K562 (cell line): ENCODE measurements at regions not wholly inside any gene's neighbourhood (a gene's known extent, or its start where the extent isn't known, plus 50 kb on each side); places are given as distances from the start of the nearest gene placed in this dataset.

Experiments
- ATAC-seq: fragments of 200-7000 bp; cut with Tn5 transposase; 3 replicates; pipeline ENCODE4 v1.9.1; 2020; ENCODE audit warnings: moderate library complexity
- BruUV-seq: library from RNA; stranded (reverse); fragments of 400-500 nt; replicated peaks from 2 replicates; lab custom pipeline; 2021; lab: Mats Ljungman, UMichigan
- CTCF ChIA-PET: fragments of 300-600 bp; formaldehyde crosslinking; extraction: SDS; loops from one replicate; lab custom pipeline; 2021; ENCODE audit warnings: low intra/inter-chr PET ratio; lab: Yijun Ruan, JAX
- POLR2A ChIA-PET: fragments of 300-600, 350-650 bp; sonication (Branson Sonifier 250); formaldehyde crosslinking; extraction: SDS; loops from one replicate; lab custom pipeline; 2021; ENCODE audit warnings: antibody characterized with exemption, inconsistent platforms; lab: Yijun Ruan, JAX
- DNase-seq, 4 experiments: peaks; one replicate each; pipeline versions ENCODE4 v3.0.0 to v3.0.0-alpha.2; 2011 to 2018; ENCODE audit warnings: low spot score in 3 of 4, mixed read lengths in 3 of 4; ENCODE audit errors: extremely low read depth in 1 of 4
- FAIRE-seq: peaks from 2 replicates; lab custom pipeline; 2011; peaks lifted over from hg19 to GRCh38; lab: Jason Lieb, UNC
- H2AFZ ChIP-seq: 2 replicates; pipeline ENCODE4 v1.6.0; 2011; ENCODE audit warnings: low read depth, low read length, control low read depth, inconsistent platforms
- H3K27ac ChIP-seq: fragments of 200-600 bp; 3 replicates; pipeline ENCODE4 v1.8.0; 2011; ENCODE audit warnings: low read depth, mild to moderate bottlenecking, control low read depth, inconsistent platforms, low read length, moderate library complexity, mixed read lengths; ENCODE audit errors: extremely low read depth
- H3K27me3 ChIP-seq, 2 experiments: fragments of 300-600 bp in 1 of 2; 2 replicates in 1 of 2; 3 replicates in 1 of 2; pipeline versions ENCODE4 v1.6.0 to v1.8.0; 2011; ENCODE audit warnings: inconsistent platforms in 2 of 2, low read length in 2 of 2, mild to moderate bottlenecking in 1 of 2, mixed read lengths in 1 of 2, moderate library complexity in 1 of 2; ENCODE audit not compliant: control insufficient read depth in 2 of 2, insufficient read depth in 2 of 2
- H3K36me3 ChIP-seq: fragments of 300-600 bp; 3 replicates; pipeline ENCODE4 v1.8.0; 2011; ENCODE audit warnings: mild to moderate bottlenecking, low read length, inconsistent platforms; ENCODE audit not compliant: control insufficient read depth, insufficient read depth
- H3K4me1 ChIP-seq, 2 experiments: fragments of 200-600 bp in 1 of 2; replicated peaks in 1 of 2; 2 replicates in 1 of 2; 3 replicates in 1 of 2; pipeline versions ENCODE4 v1.5.1 to v1.8.0; 2011; ENCODE audit warnings: inconsistent platforms in 2 of 2, low read length in 2 of 2, mild to moderate bottlenecking in 1 of 2, mixed read lengths in 1 of 2, moderate library complexity in 1 of 2; ENCODE audit not compliant: control insufficient read depth in 2 of 2, insufficient read depth in 2 of 2
- H3K4me2 ChIP-seq: 2 replicates; pipeline ENCODE4 v1.6.1; 2011; ENCODE audit warnings: low read length, control low read depth, inconsistent platforms, mixed read lengths; ENCODE audit not compliant: insufficient read depth
- H3K4me3 ChIP-seq: fragments of 200-600 bp; sonication (generic), shearing (Covaris generic); 2 replicates; pipeline ENCODE4 v1.5.1; 2016; ENCODE audit warnings: control low read depth, inconsistent platforms
- H3K79me2 ChIP-seq: fragments of 200-600 bp; 3 replicates; pipeline ENCODE4 v1.8.0; 2011; ENCODE audit warnings: low read length, inconsistent platforms; ENCODE audit not compliant: control insufficient read depth, insufficient read depth
- H3K9ac ChIP-seq, 2 experiments: 2 replicates each; pipeline versions ENCODE4 v1.6.0 to v1.6.1; 2011; ENCODE audit warnings: low read depth in 2 of 2, low read length in 2 of 2, control low read depth in 1 of 2, inconsistent platforms in 1 of 2, mild to moderate bottlenecking in 1 of 2, mixed read lengths in 1 of 2; ENCODE audit not compliant: insufficient read depth in 1 of 2
- H3K9me1 ChIP-seq: one replicate; pipeline ENCODE4 v1.6.0; 2011; ENCODE audit warnings: inconsistent platforms, mild to moderate bottlenecking, low read length, moderate library complexity; ENCODE audit not compliant: control insufficient read depth, insufficient read depth
- H3K9me3 ChIP-seq: replicated peaks from 2 replicates; pipeline ENCODE4 v1.5.1; 2011; ENCODE audit warnings: low read depth, low read length, inconsistent platforms; ENCODE audit not compliant: control insufficient read depth, insufficient read depth
- H4K20me1 ChIP-seq: replicated peaks from 2 replicates; pipeline ENCODE4 v1.6.1; 2011; ENCODE audit warnings: low read length, inconsistent platforms, mixed read lengths; ENCODE audit not compliant: control insufficient read depth, insufficient read depth
- E2F1 ChIP-seq: sonication (generic); formaldehyde crosslinking; IDR thresholded peaks from 2 replicates; pipeline ENCODE4 v1.8.1; 2023; ENCODE audit warnings: mild to moderate bottlenecking, missing genetic modification reagents, moderate library complexity
- FOXA3 ChIP-seq, 2 experiments: fragments of 450-650 bp in 1 of 2; sonication (generic) in 1 of 2; formaldehyde crosslinking; IDR thresholded peaks in 1 of 2; conservative IDR thresholded peaks in 1 of 2; 2 replicates each; pipeline versions ENCODE4 v1.4.0 to v1.8.0; 2020 to 2022; ENCODE audit warnings: mild to moderate bottlenecking in 2 of 2, missing genetic modification reagents in 1 of 2
- FUS ChIP-seq: fragments of 200-400 bp; formaldehyde crosslinking; optimal IDR thresholded peaks from 2 replicates; pipeline ENCODE3; 2017; ENCODE audit warnings: low read depth, low read length
- KAT8 ChIP-seq: fragments of 450-650 bp; IDR thresholded peaks from 2 replicates; pipeline ENCODE4 v1.6.1; 2016; ENCODE audit warnings: low read depth, mild to moderate bottlenecking
- NONO ChIP-seq, 2 experiments: fragments of 200-400 bp in 1 of 2; fragments of 450-650 bp in 1 of 2; formaldehyde crosslinking in 1 of 2; IDR thresholded peaks; 2 replicates each; pipeline ENCODE4 v1.6.1; 2017; ENCODE audit warnings: low read depth in 2 of 2, mild to moderate bottlenecking in 2 of 2, moderate library complexity in 2 of 2, low read length in 1 of 2
- POLR2A ChIP-seq: fragments of 450-650 bp; conservative IDR thresholded peaks from 2 replicates; pipeline ENCODE4 v1.6.1; 2016
- PURB ChIP-seq: sonication (generic); formaldehyde crosslinking; IDR thresholded peaks from 2 replicates; pipeline ENCODE4 v1.9.0; 2021; ENCODE audit warnings: low read depth, mild to moderate bottlenecking, missing genetic modification reagents
- RBM39 ChIP-seq: fragments of 200-400 bp; formaldehyde crosslinking; optimal IDR thresholded peaks from 2 replicates; pipeline ENCODE3; 2018; ENCODE audit warnings: low read depth, low read length
- SIN3A ChIP-seq, 2 experiments: fragments of 150-350 bp in 1 of 2; IDR thresholded peaks; 2 replicates each; pipeline ENCODE4 v1.6.1; 2011 to 2016; ENCODE audit warnings: borderline replicate concordance in 2 of 2, low read depth in 2 of 2, low read length in 2 of 2, mild to moderate bottlenecking in 2 of 2, moderate library complexity in 2 of 2; ENCODE audit not compliant: control insufficient read depth in 1 of 2
- SNAPC5 ChIP-seq: fragments of 250-450 bp; sonication (Bioruptor Pico); IDR thresholded peaks from 2 replicates; pipeline ENCODE4 v1.8.0; 2021; ENCODE audit warnings: moderate library complexity, mild to moderate bottlenecking, inconsistent platforms
- SRSF7 ChIP-seq: fragments of 200-400 bp; formaldehyde crosslinking; optimal IDR thresholded peaks from 2 replicates; pipeline ENCODE3; 2017; ENCODE audit warnings: mild to moderate bottlenecking, low read depth, low read length
- TAF7 ChIP-seq: fragments of 450-650 bp; IDR thresholded peaks from 2 replicates; pipeline ENCODE4 v1.6.1; 2016; ENCODE audit warnings: missing genetic modification characterization, missing compliant biosample characterization
- TBL1XR1 ChIP-seq, 2 experiments: IDR thresholded peaks; 2 replicates each; pipeline ENCODE4 v1.6.1; 2012; ENCODE audit warnings: improper control_type of control experiment in 2 of 2, low read length in 2 of 2, mild to moderate bottlenecking in 1 of 2
- YBX1 ChIP-seq: fragments of 450-650 bp; IDR thresholded peaks from 2 replicates; pipeline ENCODE4 v1.7.1; 2016; ENCODE audit warnings: mild to moderate bottlenecking
- ZNF133 ChIP-seq: fragments of 250-450 bp; sonication (Bioruptor Pico); IDR thresholded peaks from 2 replicates; pipeline ENCODE4 v1.4.0; 2020; ENCODE audit warnings: mild to moderate bottlenecking
- ZNF316 ChIP-seq: fragments of 450-650 bp; IDR thresholded peaks from 2 replicates; pipeline ENCODE4 v1.6.1; 2016
- ZNF717 ChIP-seq: fragments of 250-450 bp; sonication (Bioruptor Pico); IDR thresholded peaks from 2 replicates; pipeline ENCODE4 v1.5.0; 2021
- ZNF785 ChIP-seq: fragments of 250-450 bp; sonication (Bioruptor Pico); IDR thresholded peaks from 2 replicates; pipeline ENCODE4 v1.4.0; 2020; ENCODE audit warnings: mild to moderate bottlenecking
- ZSCAN32 ChIP-seq: fragments of 450-650 bp; formaldehyde crosslinking; IDR thresholded peaks from 2 replicates; pipeline ENCODE4 v1.4.0; 2020; ENCODE audit warnings: mild to moderate bottlenecking, moderate library complexity
- in situ Hi-C: fragments of 300-500 bp; cut with MboI; formaldehyde crosslinking; loops from 4 replicates; pipeline ENCODE4 v1.15.0; 2018; ENCODE audit warnings: inconsistent platforms, mixed read lengths
- intact Hi-C: fragments of 100-400 bp; cut with micrococcal nuclease; formaldehyde crosslinking; loops from 2 replicates; pipeline ENCODE4 v1.14.2; 2022
- TF ChIP-seq, protein P1 (sequence below), 2 experiments: fragments of 200-800 bp in 1 of 2; sonication (Bioruptor generic) in 1 of 2; sonication (generic) in 1 of 2; formaldehyde crosslinking in 1 of 2; IDR thresholded peaks in 1 of 2; conservative IDR thresholded peaks in 1 of 2; 2 replicates each; pipeline versions ENCODE4 v1.5.0 to v1.6.1; 2016 to 2020; ENCODE audit warnings: missing compliant biosample characterization in 1 of 2, missing genetic modification characterization in 1 of 2, missing genetic modification reagents in 1 of 2

GRCh38 chr4:28845158-28845557, 1875.0 kb upstream of the PCDH7 start:
- Histone ChIP-seq H3K9ac (no peak overlapping the region), H3K9me1 (no peaks in the 10 kb centered on the region), H3K4me3 (no peak overlapping the region), H3K27me3 (no peaks in the 10 kb centered on the region), H3K9me3 (no peaks in the 10 kb centered on the region), H4K20me1 (no peaks in the 10 kb centered on the region), H3K4me2 (no peak overlapping the region), H2AFZ (no peak overlapping the region), H3K4me1 (no peaks in the 10 kb centered on the region), H3K79me2 (no peaks in the 10 kb centered on the region), H3K27ac (no peak overlapping the region), H3K36me3 (no peaks in the 10 kb centered on the region)
- in situ Hi-C loops: no loop called here
- no peak for DNase-seq
- FAIRE-seq: no peak
- CTCF ChIA-PET: no interaction called here
- no TSS peak for BruUV-seq
- POLR2A ChIA-PET: no interaction called here
- no peak for ATAC-seq
- intact Hi-C loops: no loop called here
- TF ChIP-seq TAF7 (tag) (no peak), ZNF717 (no peak), RBM39 (no peak), E2F1 (CRISPR knock-in tag) (no peak), YBX1 (no peak), ZNF785 (CRISPR knock-in tag) (no peak), ZNF316 (no peak), ZNF133 (CRISPR knock-in tag) (no peak), POLR2A (no peak), NONO (IDR thresholded peaks at IDR 0.05; ENCODE audit: low read depth in 2 of 2, low read length in 1 of 2) (no peak), KAT8 (no peak), PURB (no peak), SIN3A (IDR thresholded peaks at IDR 0.05; ENCODE audit: borderline replicate concordance in 2 of 2, control insufficient read depth in 1 of 2, low read depth in 2 of 2, low read length in 2 of 2) (no peak), SNAPC5 (CRISPR knock-in tag) (no peak), SRSF7 (no peak), FOXA3 (CRISPR knock-in tag; conservative IDR thresholded peaks at IDR 0.05 in 1 of 2, IDR thresholded peaks at IDR 0.05 in 1 of 2) (no peak), ZSCAN32 (CRISPR knock-in tag) (no peak), FUS (no peak), TBL1XR1 (IDR thresholded peaks at IDR 0.05; ENCODE audit: low read length in 2 of 2) (no peak)
- TF ChIP-seq, protein P1, sequence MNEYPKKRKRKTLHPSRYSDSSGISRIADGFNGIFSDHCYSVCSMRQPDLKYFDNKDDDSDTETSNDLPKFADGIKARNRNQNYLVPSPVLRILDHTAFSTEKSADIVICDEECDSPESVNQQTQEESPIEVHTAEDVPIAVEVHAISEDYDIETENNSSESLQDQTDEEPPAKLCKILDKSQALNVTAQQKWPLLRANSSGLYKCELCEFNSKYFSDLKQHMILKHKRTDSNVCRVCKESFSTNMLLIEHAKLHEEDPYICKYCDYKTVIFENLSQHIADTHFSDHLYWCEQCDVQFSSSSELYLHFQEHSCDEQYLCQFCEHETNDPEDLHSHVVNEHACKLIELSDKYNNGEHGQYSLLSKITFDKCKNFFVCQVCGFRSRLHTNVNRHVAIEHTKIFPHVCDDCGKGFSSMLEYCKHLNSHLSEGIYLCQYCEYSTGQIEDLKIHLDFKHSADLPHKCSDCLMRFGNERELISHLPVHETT (CRISPR knock-in tag; conservative IDR thresholded peaks at IDR 0.05 in 1 of 2, IDR thresholded peaks at IDR 0.05 in 1 of 2): no peak
- TF ChIP-seq, all 486 proteins: peak for 0
